ENCODE measurements at regions not wholly inside any gene's neighbourhood (a gene's known extent, or its start where the extent isn't known, plus 50 kb on each side); places are given as distances from the start of the nearest gene placed in this dataset.

GRCh38 chr10:4033341-4033896, 248.4 kb upstream of the KLF6 start:
- Histone ChIP-seq H3K4me1 (ENCODE audit: control insufficient read depth in 4 of 4, insufficient read depth in 4 of 4, low read length in 3 of 4) (no peaks in the 10 kb centered on the region), H3K9ac (ENCODE audit: low read depth in 1 of 2, low read length in 2 of 2) (no peak overlapping the region), H3K9me3 (ENCODE audit: control insufficient read depth in 4 of 4, low read length in 3 of 4) (no peaks in the 10 kb centered on the region), H3K4me3 (ENCODE audit: low read depth in 1 of 3, low read length in 3 of 3) (no peak overlapping the region), H3K36me3 (ENCODE audit: control insufficient read depth in 4 of 4, insufficient read depth in 3 of 4, low read depth in 1 of 4, low read length in 3 of 4) (no peaks in the 10 kb centered on the region), H3K27me3 (ENCODE audit: control insufficient read depth in 4 of 4, insufficient read depth in 4 of 4, low read length in 3 of 4) (no peaks in the 10 kb centered on the region), H3K27ac (ENCODE audit: low read depth in 1 of 2, low read length in 2 of 2) (no peak overlapping the region)
- TF ChIP-seq HNF4A (conservative IDR thresholded peaks at IDR 0.05): no peak
- no peak for TF ChIP-seq ZBTB33 (IDR thresholded peaks at IDR 0.05)
- TF ChIP-seq FOXA2 (IDR thresholded peaks at IDR 0.05): no peak
- TF ChIP-seq FOXA1 (IDR thresholded peaks at IDR 0.05): no peak
- WGBS: 84% methylated on average over 8 of the region's 8 CpGs
- DNase-seq (ENCODE audit: low spot score): no peak

- 83% methylated on average over 8 of the region's 8 CpGs for WGBS
- no peak overlapping the region for H3K4me3 ChIP-seq (ENCODE audit: low read depth in 1 of 3, low read length in 3 of 3)
- TF ChIP-seq EGR1 (IDR thresholded peaks at IDR 0.05; ENCODE audit: low read depth in 2 of 2) (no peak), TAF1 (conservative IDR thresholded peaks at IDR 0.05) (no peak), GABPA (IDR thresholded peaks at IDR 0.05 in 1 of 2, conservative IDR thresholded peaks at IDR 0.05 in 1 of 2) (no peak), MAX (IDR thresholded peaks at IDR 0.05) (no peak), HNF4A (conservative IDR thresholded peaks at IDR 0.05) (no peak), YY1 (IDR thresholded peaks at IDR 0.05) (no peak), NR2F2 (IDR thresholded peaks at IDR 0.05) (no peak), ZBTB33 (IDR thresholded peaks at IDR 0.05) (no peak), RXRA (IDR thresholded peaks at IDR 0.05) (no peak), HNF4G (IDR thresholded peaks at IDR 0.05) (no peak), RAD21 (IDR thresholded peaks at IDR 0.05) (no peak), JUND (IDR thresholded peaks at IDR 0.05) (no peak), FOXA2 (IDR thresholded peaks at IDR 0.05) (no peak), FOXA1 (IDR thresholded peaks at IDR 0.05) (no peak)
- H3K36me3 ChIP-seq (ENCODE audit: control insufficient read depth in 4 of 4, insufficient read depth in 3 of 4, low read depth in 1 of 4, low read length in 3 of 4): no peaks in the 10 kb centered on the region
- H3K27ac ChIP-seq (ENCODE audit: low read depth in 1 of 2, low read length in 2 of 2): no peak overlapping the region
- H3K9ac ChIP-seq (ENCODE audit: low read depth in 1 of 2, low read length in 2 of 2): no peak overlapping the region
- no peaks in the 10 kb centered on the region for H3K9me3 ChIP-seq (ENCODE audit: control insufficient read depth in 4 of 4, low read length in 3 of 4)
- H3K4me1 ChIP-seq (ENCODE audit: control insufficient read depth in 4 of 4, insufficient read depth in 4 of 4, low read length in 3 of 4): no peaks in the 10 kb centered on the region
- DNase-seq (ENCODE audit: low spot score): no peak
- no peaks in the 10 kb centered on the region for H3K27me3 ChIP-seq (ENCODE audit: control insufficient read depth in 4 of 4, insufficient read depth in 4 of 4, low read length in 3 of 4)
Measured at GRCh38 chr10:4029866-4030265, 244.9 kb upstream of the KLF6 start.

- no peak for DNase-seq (ENCODE audit: low spot score)
- Histone ChIP-seq H3K27me3 (ENCODE audit: control insufficient read depth in 4 of 4, insufficient read depth in 4 of 4, low read length in 3 of 4) (no peaks in the 10 kb centered on the region), H3K27ac (ENCODE audit: low read depth in 1 of 2, low read length in 2 of 2) (no peak overlapping the region), H3K4me1 (ENCODE audit: control insufficient read depth in 4 of 4, insufficient read depth in 4 of 4, low read length in 3 of 4) (no peaks in the 10 kb centered on the region), H3K9me3 (ENCODE audit: control insufficient read depth in 4 of 4, low read length in 3 of 4) (no peaks in the 10 kb centered on the region), H3K9ac (ENCODE audit: low read depth in 1 of 2, low read length in 2 of 2) (no peak overlapping the region), H3K4me3 (ENCODE audit: low read depth in 1 of 3, low read length in 3 of 3) (no peak overlapping the region), H3K36me3 (ENCODE audit: control insufficient read depth in 4 of 4, insufficient read depth in 3 of 4, low read depth in 1 of 4, low read length in 3 of 4) (no peaks in the 10 kb centered on the region)
- WGBS: 89% methylated on average over 6 of the region's 6 CpGs
- no peak for TF ChIP-seq GABPA (IDR thresholded peaks at IDR 0.05 in 1 of 2, conservative IDR thresholded peaks at IDR 0.05 in 1 of 2)
- no peak for TF ChIP-seq JUND (IDR thresholded peaks at IDR 0.05)
- no peak for TF ChIP-seq ZBTB33 (IDR thresholded peaks at IDR 0.05)
- TF ChIP-seq MAX (IDR thresholded peaks at IDR 0.05): no peak
- TF ChIP-seq HNF4G (IDR thresholded peaks at IDR 0.05): no peak
- no peak for TF ChIP-seq HNF4A (conservative IDR thresholded peaks at IDR 0.05)
- TF ChIP-seq NR2F2 (IDR thresholded peaks at IDR 0.05): no peak
- TF ChIP-seq CTCF (IDR thresholded peaks at IDR 0.05; ENCODE audit: low read depth, low read length, missing input control): no peak
Measured at GRCh38 chr10:4028854-4029583, 244.0 kb upstream of the KLF6 start.

All from liver (tissue), 8 donors.